ENCODE measurements at regions not wholly inside any gene's neighbourhood (a gene's known extent, or its start where the extent isn't known, plus 50 kb on each side); places are given as distances from the start of the nearest gene placed in this dataset.
"Not testable (repeated sequence)": the region's sequence is repeated elsewhere in the genome, so short reads cannot be mapped to it uniquely, and the experiment has no call there.

DNA sequence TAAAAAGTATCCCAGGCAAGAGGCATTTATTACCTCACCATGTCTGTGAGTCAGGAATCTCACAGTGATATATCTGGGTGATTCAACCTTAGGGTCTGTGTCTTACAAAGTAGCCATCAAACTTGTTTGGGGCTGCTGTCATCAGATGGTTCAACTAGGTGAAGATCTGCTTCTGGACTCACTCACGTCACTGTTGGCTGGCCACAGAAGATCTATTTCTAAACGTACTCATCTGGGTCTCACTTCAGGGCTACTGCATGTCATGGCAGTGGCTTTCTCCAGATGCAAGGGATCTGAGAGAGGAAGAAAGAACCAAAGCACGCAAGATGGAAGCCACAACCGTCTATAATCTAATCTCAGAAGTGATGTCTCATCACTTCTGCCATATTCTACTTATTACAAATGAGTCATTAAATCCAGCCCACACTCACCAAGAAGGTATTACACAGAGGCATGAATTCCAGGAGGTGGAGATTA lies 267.8 kb upstream of the ANKRD50 start:
- no peak for TF ChIP-seq CTCF (conservative IDR thresholded peaks at IDR 0.05; ENCODE audit: low read depth)
- ChIA-PET CTCF (interaction anchor here (0.6 kb wide), 1 partner anchor 36 kb away, joined by 3 read pairs; no protein-coding TSS in a partner anchor), POLR2A (ENCODE audit: low non-redundant PET) (no interaction called here)
- no peak overlapping the region for H3K27ac ChIP-seq
- DNase-seq (ENCODE audit: low spot score): no peak

- DNase-seq (ENCODE audit: low spot score); POLR2A ChIA-PET (ENCODE audit: low non-redundant PET); H3K27ac ChIP-seq; CTCF ChIA-PET: not testable (repeated sequence)
Observed at GRCh38 chr4:124978536-124978935, 266.0 kb upstream of the ANKRD50 start.

DNA sequence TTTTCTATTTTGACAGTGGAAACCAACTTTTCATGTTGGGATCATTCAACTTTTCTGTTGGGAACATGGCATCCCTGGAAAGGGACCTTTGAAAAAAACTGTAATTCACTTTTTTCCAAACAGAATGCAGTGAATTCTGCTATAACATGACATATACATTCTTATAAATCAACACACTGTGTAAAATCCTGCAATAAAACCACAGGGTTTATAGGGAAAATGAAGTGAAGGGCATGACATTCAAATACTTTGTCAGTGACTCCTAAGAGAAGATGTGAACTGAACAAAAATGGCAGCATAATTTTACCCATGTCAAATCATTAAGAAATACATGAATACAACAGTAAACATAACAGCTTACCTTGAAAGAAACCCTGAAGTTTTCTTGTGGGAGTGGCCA lies 264.5 kb upstream of the ANKRD50 start:
- no peak for DNase-seq (ENCODE audit: low spot score)
- CTCF ChIA-PET: no interaction called here
- H3K27ac ChIP-seq: no peak overlapping the region
- POLR2A ChIA-PET (ENCODE audit: low non-redundant PET): no interaction called here
- no peak for TF ChIP-seq CTCF (conservative IDR thresholded peaks at IDR 0.05; ENCODE audit: low read depth)

DNA sequence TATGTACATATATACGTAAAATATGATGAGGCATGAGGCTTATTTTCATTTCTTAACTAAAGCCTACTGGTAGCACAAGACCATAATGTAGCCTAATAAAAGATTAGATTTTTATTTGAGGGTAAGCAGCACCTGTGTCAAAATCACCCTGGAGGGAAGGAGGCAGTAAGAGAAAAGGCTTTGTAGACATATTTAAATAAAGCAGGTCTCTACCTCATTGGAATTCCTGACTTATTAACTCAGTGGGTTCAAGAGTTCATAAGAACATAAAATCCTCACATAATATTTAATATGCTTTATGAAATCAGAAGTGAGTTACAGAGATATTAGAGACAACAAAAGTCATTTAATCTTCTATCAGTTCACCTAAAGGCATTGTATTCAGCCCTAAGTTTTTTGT lies 261.6 kb upstream of the ANKRD50 start:
- POLR2A ChIA-PET (ENCODE audit: low non-redundant PET): no interaction called here
- H3K27ac ChIP-seq: no peak overlapping the region
- CTCF ChIA-PET: no interaction called here
- TF ChIP-seq CTCF (conservative IDR thresholded peaks at IDR 0.05; ENCODE audit: low read depth): no peak
- peak; percentile 6 for DNase-seq (ENCODE audit: low spot score)

DNA sequence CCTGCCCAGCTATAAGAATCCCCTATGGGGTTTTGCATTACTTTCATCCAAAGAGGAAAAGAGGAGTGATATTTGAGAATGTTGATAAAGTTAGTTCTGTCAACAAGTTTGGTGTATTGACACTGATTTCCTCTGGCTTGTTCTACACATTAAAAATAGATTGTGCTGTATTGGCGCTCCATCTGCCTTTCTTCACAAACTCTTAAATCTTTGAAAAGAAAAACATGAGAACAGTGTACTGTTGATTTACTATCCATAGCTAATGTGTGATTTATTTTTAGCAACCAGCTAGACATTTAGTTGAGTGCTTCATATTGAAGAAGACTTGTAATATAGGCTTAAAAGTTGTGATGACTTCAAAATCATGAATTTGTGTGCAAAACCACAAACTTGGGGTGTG lies 261.2 kb upstream of the ANKRD50 start:
- no peak for TF ChIP-seq CTCF (conservative IDR thresholded peaks at IDR 0.05; ENCODE audit: low read depth)
- POLR2A ChIA-PET (ENCODE audit: low non-redundant PET): no interaction called here
- DNase-seq (ENCODE audit: low spot score): no peak
- CTCF ChIA-PET: no interaction called here
- H3K27ac ChIP-seq: no peak overlapping the region

DNA sequence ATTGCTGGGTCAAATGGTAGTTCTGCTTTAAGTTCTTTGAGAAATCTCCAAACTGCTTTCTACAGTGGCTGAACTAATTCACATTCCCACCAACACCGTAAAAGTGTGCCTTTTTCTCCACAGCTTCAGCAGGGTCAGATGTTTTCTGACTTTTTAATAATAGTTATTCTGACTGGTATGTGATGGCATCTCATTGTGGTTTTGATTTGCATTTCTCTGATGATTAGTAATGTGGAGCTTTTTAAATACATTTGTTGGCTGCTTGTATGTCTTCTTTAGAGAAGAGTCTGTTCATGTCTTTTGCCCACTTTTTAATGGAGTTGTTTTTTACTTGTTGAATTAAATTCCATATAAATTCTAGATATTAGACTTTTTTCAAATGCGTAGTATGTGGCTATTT lies 257.5 kb upstream of the ANKRD50 start:
- H3K27ac ChIP-seq: no peak overlapping the region

GRCh38 chr4:124965497-124965891 lies 253.0 kb upstream of the ANKRD50 start:
- ChIA-PET POLR2A (ENCODE audit: low non-redundant PET) (no interaction called here), CTCF (no interaction called here)
- no peak for DNase-seq (ENCODE audit: low spot score)
- no peak overlapping the region for H3K27ac ChIP-seq
- no peak for TF ChIP-seq CTCF (conservative IDR thresholded peaks at IDR 0.05; ENCODE audit: low read depth)

More for the DNA sequence above, 257.5 kb upstream of the ANKRD50 start:
- ChIA-PET POLR2A (ENCODE audit: low non-redundant PET) (no interaction called here), CTCF (no interaction called here)
- DNase-seq (ENCODE audit: low spot score): no peak
- no peak for TF ChIP-seq CTCF (conservative IDR thresholded peaks at IDR 0.05; ENCODE audit: low read depth)

Data from RWPE1 (cell line).